Loucy (cell line): ENCODE measurements at regions not wholly inside any gene's neighbourhood (a gene's known extent, or its start where the extent isn't known, plus 50 kb on each side); places are given as distances from the start of the nearest gene placed in this dataset.
"Not testable (repeated sequence)": the region's sequence is repeated elsewhere in the genome, so short reads cannot be mapped to it uniquely, and the experiment has no call there.

ENCODE experiments used
- H2AFZ ChIP-seq: fragments of 200-600 bp; sonication (generic); 2 replicates; pipeline ENCODE4 v1.6.0; 2016; ENCODE audit warnings: antibody characterized with exemption, mild to moderate bottlenecking, low read length, moderate library complexity
- H3F3A ChIP-seq: fragments of 200-600 bp; 2 replicates; pipeline ENCODE4 v1.6.0; 2016; ENCODE audit warnings: antibody characterized with exemption, low read depth, mild to moderate bottlenecking
- H3K27me3 ChIP-seq: fragments of 200-600 bp; sonication (generic); 2 replicates; pipeline ENCODE4 v1.6.1; 2014; ENCODE audit warnings: low read length, mild to moderate bottlenecking; ENCODE audit not compliant: insufficient read depth, poor library complexity, severe bottlenecking
- H3K36me3 ChIP-seq: fragments of 200-600 bp; sonication (generic); 2 replicates; pipeline ENCODE4 v1.6.1; 2016; ENCODE audit warnings: low read length; ENCODE audit not compliant: insufficient read depth
- H3K4me1 ChIP-seq: fragments of 200-600 bp; sonication (generic); 2 replicates; pipeline ENCODE4 v1.5.1; 2014; ENCODE audit warnings: low read length, mild to moderate bottlenecking; ENCODE audit not compliant: insufficient read depth, poor library complexity, severe bottlenecking
- H3K4me2 ChIP-seq: fragments of 200-600 bp; sonication (generic); 2 replicates; pipeline ENCODE4 v1.6.0; 2014; ENCODE audit warnings: antibody characterized with exemption, low read length, low read depth, mild to moderate bottlenecking; ENCODE audit not compliant: poor library complexity, severe bottlenecking
- H3K4me3 ChIP-seq: fragments of 200-600 bp; sonication (generic); 2 replicates; pipeline ENCODE4 v1.5.1; 2014; ENCODE audit warnings: low read length, mild to moderate bottlenecking, mixed read lengths; ENCODE audit not compliant: poor library complexity, severe bottlenecking
- H3K79me2 ChIP-seq: fragments of 200-600 bp; sonication (generic); 2 replicates; pipeline ENCODE4 v1.6.1; 2014; ENCODE audit warnings: low read length; ENCODE audit not compliant: insufficient read depth
- H3K9ac ChIP-seq: fragments of 200-600 bp; sonication (generic); 2 replicates; pipeline ENCODE4 v1.6.0; 2014; ENCODE audit warnings: mild to moderate bottlenecking, low read depth, low read length, moderate library complexity; ENCODE audit not compliant: poor library complexity, severe bottlenecking
- H3K9me2 ChIP-seq: fragments of 200-600 bp; sonication (generic); replicated peaks from 2 replicates; pipeline ENCODE4 v1.6.1; 2016; ENCODE audit warnings: low read depth, low read length, mixed read lengths
- H3K9me3 ChIP-seq: fragments of 200-600 bp; sonication (generic); 2 replicates; pipeline ENCODE4 v1.6.1; 2014; ENCODE audit warnings: mild to moderate bottlenecking, antibody characterized with exemption, low read length, low read depth; ENCODE audit not compliant: insufficient read depth
- H4K20me1 ChIP-seq: fragments of 200-600 bp; sonication (generic); 2 replicates; pipeline ENCODE4 v1.6.0; 2014; ENCODE audit warnings: antibody characterized with exemption, low read length, mild to moderate bottlenecking; ENCODE audit not compliant: insufficient read depth, poor library complexity, severe bottlenecking
- EZH2phosphoT487 ChIP-seq: fragments of 200-600 bp; IDR thresholded peaks from 2 replicates; pipeline ENCODE4 v1.6.1; 2018; ENCODE audit warnings: antibody characterized with exemption, mild to moderate bottlenecking, moderate library complexity, borderline replicate concordance
- TF ChIP-seq, protein P1 (sequence below): fragments of 200-600 bp; sonication (generic); conservative IDR thresholded peaks from 2 replicates; pipeline ENCODE4 v1.5.1; 2014; ENCODE audit warnings: mild to moderate bottlenecking, antibody characterized with exemption, low read length

DNA sequence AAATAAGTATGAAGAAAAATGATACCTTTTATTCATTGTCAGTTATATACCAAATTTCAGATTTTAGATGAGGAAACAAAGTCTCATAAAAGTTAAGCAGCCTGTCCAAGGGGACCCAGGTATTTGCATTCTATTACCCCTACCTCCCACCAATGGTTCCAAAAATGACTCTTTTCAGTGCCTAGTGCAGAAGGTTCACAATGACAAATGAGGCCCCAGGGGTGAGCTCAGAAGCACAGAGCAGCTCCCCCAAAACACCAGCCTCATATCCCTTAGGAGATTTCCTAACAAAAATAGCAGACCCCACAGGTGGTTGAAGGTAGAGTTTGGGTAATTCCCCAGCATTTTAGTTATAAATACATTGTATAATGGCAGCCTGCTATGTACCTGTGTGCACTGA lies 168.6 kb downstream of the REEP3 start:
- no peaks in the 10 kb centered on the region for H3K27me3 ChIP-seq
- H2AFZ ChIP-seq, result no peak overlapping the region
- H3K4me3 ChIP-seq, result no peak overlapping the region
- no peaks in the 10 kb centered on the region for H3F3A ChIP-seq
- H3K4me2 ChIP-seq, result no peak overlapping the region
- no peaks in the 10 kb centered on the region for H4K20me1 ChIP-seq
- no peaks in the 10 kb centered on the region for H3K9me2 ChIP-seq
- no peak overlapping the region for H3K9ac ChIP-seq
- H3K79me2 ChIP-seq, result no peaks in the 10 kb centered on the region
- H3K9me3 ChIP-seq, result no peaks in the 10 kb centered on the region
- no peaks in the 10 kb centered on the region for H3K36me3 ChIP-seq
- TF ChIP-seq, protein P1, sequence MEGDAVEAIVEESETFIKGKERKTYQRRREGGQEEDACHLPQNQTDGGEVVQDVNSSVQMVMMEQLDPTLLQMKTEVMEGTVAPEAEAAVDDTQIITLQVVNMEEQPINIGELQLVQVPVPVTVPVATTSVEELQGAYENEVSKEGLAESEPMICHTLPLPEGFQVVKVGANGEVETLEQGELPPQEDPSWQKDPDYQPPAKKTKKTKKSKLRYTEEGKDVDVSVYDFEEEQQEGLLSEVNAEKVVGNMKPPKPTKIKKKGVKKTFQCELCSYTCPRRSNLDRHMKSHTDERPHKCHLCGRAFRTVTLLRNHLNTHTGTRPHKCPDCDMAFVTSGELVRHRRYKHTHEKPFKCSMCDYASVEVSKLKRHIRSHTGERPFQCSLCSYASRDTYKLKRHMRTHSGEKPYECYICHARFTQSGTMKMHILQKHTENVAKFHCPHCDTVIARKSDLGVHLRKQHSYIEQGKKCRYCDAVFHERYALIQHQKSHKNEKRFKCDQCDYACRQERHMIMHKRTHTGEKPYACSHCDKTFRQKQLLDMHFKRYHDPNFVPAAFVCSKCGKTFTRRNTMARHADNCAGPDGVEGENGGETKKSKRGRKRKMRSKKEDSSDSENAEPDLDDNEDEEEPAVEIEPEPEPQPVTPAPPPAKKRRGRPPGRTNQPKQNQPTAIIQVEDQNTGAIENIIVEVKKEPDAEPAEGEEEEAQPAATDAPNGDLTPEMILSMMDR, result no peak
- no peak for TF ChIP-seq EZH2phosphoT487
- H3K4me1 ChIP-seq, result no peaks in the 10 kb centered on the region

DNA sequence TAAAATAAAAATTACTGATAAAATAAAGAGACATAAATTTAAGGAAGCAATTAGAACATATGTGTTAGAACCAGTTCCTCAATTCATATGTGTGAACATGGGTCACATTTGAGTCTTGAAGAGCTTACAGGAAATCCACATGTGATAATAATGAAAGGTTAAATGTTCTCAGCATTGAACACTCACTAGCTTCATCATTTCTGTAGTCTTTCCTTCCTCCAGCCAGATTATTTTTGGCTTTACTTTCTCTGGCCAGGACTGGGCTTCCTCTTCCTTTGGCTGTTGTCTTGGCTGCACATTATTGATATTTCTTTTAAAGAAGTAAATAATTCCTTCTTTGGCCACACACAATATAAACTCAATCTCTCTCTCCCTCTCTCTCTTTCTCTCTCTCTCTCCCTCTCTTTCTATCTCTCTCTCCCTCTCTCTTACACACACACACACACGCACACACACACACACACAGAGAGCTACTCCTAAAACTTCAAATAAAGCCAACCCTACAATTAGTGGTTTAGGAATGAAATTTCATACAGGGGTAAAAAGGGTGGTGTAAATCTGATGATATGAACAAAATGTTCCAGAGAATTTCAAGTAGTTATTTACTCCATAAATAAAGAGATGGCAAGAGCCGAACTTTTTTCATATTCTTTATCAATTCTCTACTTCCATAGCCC lies 171.2 kb downstream of the REEP3 start:
- Histone ChIP-seq H3K79me2 (no peaks in the 10 kb centered on the region), H3K9ac (no peak overlapping the region), H3K9me3 (no peaks in the 10 kb centered on the region), H3K4me2 (no peak overlapping the region), H3F3A (no peaks in the 10 kb centered on the region), H3K4me3 (no peak overlapping the region), H2AFZ (no peak overlapping the region), H3K36me3 (no peaks in the 10 kb centered on the region), H3K27me3 (no peaks in the 10 kb centered on the region), H4K20me1 (no peaks in the 10 kb centered on the region), H3K9me2 (no peaks in the 10 kb centered on the region), H3K4me1 (no peaks in the 10 kb centered on the region)
- TF ChIP-seq, protein P1, result no peak
- TF ChIP-seq EZH2phosphoT487, result no peak

DNA sequence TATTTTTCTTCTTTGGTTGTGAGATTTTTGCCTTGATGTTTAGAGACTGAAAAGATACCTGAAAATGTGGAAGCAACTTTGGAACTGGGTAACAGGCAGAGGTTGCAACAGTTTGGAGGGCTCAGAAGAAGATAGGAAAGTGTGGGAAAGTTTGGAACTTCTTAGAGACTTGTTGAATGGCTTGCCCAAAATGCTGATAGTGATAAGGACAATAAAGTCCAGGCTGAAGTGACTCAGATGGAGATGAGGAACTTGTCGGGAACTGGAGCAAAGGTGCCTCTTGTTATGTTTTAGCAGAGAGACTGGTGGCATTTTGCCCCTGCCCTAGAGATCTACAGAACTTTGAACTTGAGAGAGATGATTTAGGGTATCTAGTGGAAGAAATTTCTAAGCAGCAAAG lies 171.8 kb downstream of the REEP3 start:
- not testable (repeated sequence) for H3K4me3 ChIP-seq, H3K9me3 ChIP-seq, H3K4me2 ChIP-seq, H4K20me1 ChIP-seq, H3K36me3 ChIP-seq, H3K4me1 ChIP-seq, H3K79me2 ChIP-seq, H3K27me3 ChIP-seq, H2AFZ ChIP-seq, H3K9me2 ChIP-seq, H3F3A ChIP-seq, H3K9ac ChIP-seq

DNA sequence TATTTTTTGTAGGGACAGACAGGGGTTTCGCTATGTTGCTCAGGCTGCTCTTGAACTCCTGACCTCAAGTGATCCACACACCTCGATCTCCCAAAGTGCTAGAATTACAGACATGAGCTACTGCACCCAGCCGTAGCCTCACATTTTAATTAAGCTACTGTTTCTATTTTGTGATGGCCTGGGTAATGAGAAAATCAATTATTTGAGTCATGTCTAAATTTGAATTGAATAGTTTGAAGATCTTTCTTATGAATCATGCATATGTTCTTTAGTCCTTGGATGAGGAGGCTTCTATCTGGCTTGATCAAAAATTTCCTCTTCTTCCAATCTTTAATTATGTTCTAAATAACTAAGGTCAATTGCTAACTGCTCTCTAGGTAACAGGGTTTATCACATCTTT lies 175.0 kb downstream of the REEP3 start:
- no peak for TF ChIP-seq EZH2phosphoT487
- TF ChIP-seq, protein P1, result no peak
- Histone ChIP-seq H3K79me2 (no peaks in the 10 kb centered on the region), H2AFZ (no peak overlapping the region), H3K27me3 (no peaks in the 10 kb centered on the region), H4K20me1 (no peaks in the 10 kb centered on the region), H3K9me3 (no peaks in the 10 kb centered on the region), H3K9ac (no peak overlapping the region), H3K4me2 (no peak overlapping the region), H3F3A (no peaks in the 10 kb centered on the region), H3K4me1 (no peaks in the 10 kb centered on the region), H3K9me2 (no peaks in the 10 kb centered on the region), H3K36me3 (no peaks in the 10 kb centered on the region), H3K4me3 (no peak overlapping the region)
